T-helper 1 cell treated with Interleukin-12 subunit alpha and Interleukin-12 subunit beta and Interleukin-4 antibody, amounts not matched to agents 30 μg/mL and 1 μg/mL, for 36 hours (primary cell): ENCODE measurements at regions not wholly inside any gene's neighbourhood (a gene's known extent, or its start where the extent isn't known, plus 50 kb on each side); places are given as distances from the start of the nearest gene placed in this dataset.
"Not testable (repeated sequence)": the region's sequence is repeated elsewhere in the genome, so short reads cannot be mapped to it uniquely, and the experiment has no call there.

Experiments used
- H3K27ac Mint-ChIP-seq: one replicate; pipeline ENCODE4 v1.8.0; 2021; ENCODE audit warnings: mild to moderate bottlenecking, mixed read lengths
- H3K27me3 Mint-ChIP-seq: one replicate; pipeline ENCODE4 v1.8.0; 2021; ENCODE audit warnings: low read depth, mixed read lengths
- H3K36me3 Mint-ChIP-seq: one replicate; pipeline ENCODE4 v1.8.0; 2021; ENCODE audit warnings: low read depth, mixed read lengths
- H3K4me1 Mint-ChIP-seq: one replicate; pipeline ENCODE4 v1.8.0; 2021; ENCODE audit warnings: low read depth, mixed read lengths
- H3K4me3 Mint-ChIP-seq: one replicate; pipeline ENCODE4 v1.8.0; 2021; ENCODE audit warnings: mild to moderate bottlenecking, moderate library complexity, mixed read lengths
- H3K9me3 Mint-ChIP-seq: one replicate; pipeline ENCODE4 v1.8.0; 2021; ENCODE audit warnings: mixed read lengths

- peaks cover 27% of the 10 kb centered on the region for H3K4me1 Mint-ChIP-seq
- H3K27ac Mint-ChIP-seq = no peak overlapping the region
- no peaks in the 10 kb centered on the region for H3K27me3 Mint-ChIP-seq
- H3K36me3 Mint-ChIP-seq = peaks cover 3% of the 10 kb centered on the region
- peaks cover 3% of the 10 kb centered on the region for H3K9me3 Mint-ChIP-seq
- no peak overlapping the region for H3K4me3 Mint-ChIP-seq
Observed at GRCh38 chr20:52035498-52035897, 156.1 kb downstream of the ZFP64 start.

- Mint-ChIP-seq H3K27me3 (no peaks in the 10 kb centered on the region), H3K27ac (no peak overlapping the region), H3K9me3 (peaks cover 3% of the 10 kb centered on the region), H3K4me3 (no peak overlapping the region), H3K36me3 (peaks cover 3% of the 10 kb centered on the region), H3K4me1 (peaks cover 28% of the 10 kb centered on the region)
Observed at GRCh38 chr20:52034581-52034980, 157.0 kb downstream of the ZFP64 start.

GRCh38 chr20:52033313-52033712, 158.3 kb downstream of the ZFP64 start:
- H3K27me3 Mint-ChIP-seq = no peaks in the 10 kb centered on the region
- no peak overlapping the region for H3K4me3 Mint-ChIP-seq
- H3K36me3 Mint-ChIP-seq = peaks cover 3% of the 10 kb centered on the region
- no peak overlapping the region for H3K27ac Mint-ChIP-seq
- H3K4me1 Mint-ChIP-seq = peaks cover 28% of the 10 kb centered on the region
- H3K9me3 Mint-ChIP-seq = peaks cover 3% of the 10 kb centered on the region

- not testable (repeated sequence) for H3K36me3 Mint-ChIP-seq, H3K9me3 Mint-ChIP-seq, H3K27me3 Mint-ChIP-seq
- Mint-ChIP-seq H3K4me3 (peak overlapping the region; percentile 45), H3K4me1 (peaks cover 28% of the 10 kb centered on the region), H3K27ac (peak overlapping the region; percentile 79)
Observed at GRCh38 chr20:52032304-52032683, 159.3 kb downstream of the ZFP64 start.

GRCh38 chr20:52031563-52032303, 159.8 kb downstream of the ZFP64 start:
- H3K27ac Mint-ChIP-seq = peak overlapping the region; percentile 79

GRCh38 chr20:52031206-52031562, 160.4 kb downstream of the ZFP64 start:
- H3K4me3 Mint-ChIP-seq = no peak overlapping the region
- H3K27ac Mint-ChIP-seq = peak overlapping the region; percentile 79
- no peaks in the 10 kb centered on the region for H3K27me3 Mint-ChIP-seq

More at GRCh38 chr20:52031563-52032303, 159.8 kb downstream of the ZFP64 start:
- Mint-ChIP-seq H3K4me1 (peaks cover 28% of the 10 kb centered on the region), H3K36me3 (peaks cover 3% of the 10 kb centered on the region), H3K27me3 (no peaks in the 10 kb centered on the region), H3K4me3 (peak overlapping the region; percentile 45), H3K9me3 (peaks cover 3% of the 10 kb centered on the region)

GRCh38 chr20:52029129-52029528, 162.4 kb downstream of the ZFP64 start:
- not testable (repeated sequence) for H3K27ac Mint-ChIP-seq, H3K36me3 Mint-ChIP-seq, H3K4me3 Mint-ChIP-seq, H3K27me3 Mint-ChIP-seq, H3K9me3 Mint-ChIP-seq
- H3K4me1 Mint-ChIP-seq = peaks cover 29% of the 10 kb centered on the region

More at GRCh38 chr20:52031206-52031562, 160.4 kb downstream of the ZFP64 start:
- Mint-ChIP-seq H3K4me1 (peaks cover 28% of the 10 kb centered on the region), H3K36me3 (peaks cover 3% of the 10 kb centered on the region), H3K9me3 (peaks cover 3% of the 10 kb centered on the region)

GRCh38 chr20:52025938-52026337, 165.6 kb downstream of the ZFP64 start:
- Mint-ChIP-seq H3K27me3 (no peaks in the 10 kb centered on the region), H3K4me3 (no peak overlapping the region), H3K4me1 (peaks cover 6% of the 10 kb centered on the region), H3K9me3 (peaks cover 3% of the 10 kb centered on the region), H3K27ac (no peak overlapping the region), H3K36me3 (peaks cover 3% of the 10 kb centered on the region)

GRCh38 chr20:52019313-52019712, 172.3 kb downstream of the ZFP64 start:
- no peaks in the 10 kb centered on the region for H3K9me3 Mint-ChIP-seq
- no peaks in the 10 kb centered on the region for H3K27me3 Mint-ChIP-seq
- H3K4me1 Mint-ChIP-seq = no peaks in the 10 kb centered on the region
- H3K27ac Mint-ChIP-seq = no peak overlapping the region
- no peaks in the 10 kb centered on the region for H3K36me3 Mint-ChIP-seq
- no peak overlapping the region for H3K4me3 Mint-ChIP-seq

GRCh38 chr20:52017669-52018317, 173.8 kb downstream of the ZFP64 start:
- no peaks in the 10 kb centered on the region for H3K27me3 Mint-ChIP-seq
- no peak overlapping the region for H3K4me3 Mint-ChIP-seq
- H3K4me1 Mint-ChIP-seq = no peaks in the 10 kb centered on the region
- H3K36me3 Mint-ChIP-seq = no peaks in the 10 kb centered on the region
- H3K27ac Mint-ChIP-seq = no peak overlapping the region
- no peaks in the 10 kb centered on the region for H3K9me3 Mint-ChIP-seq

- H3K27me3 Mint-ChIP-seq = no peaks in the 10 kb centered on the region
- no peak overlapping the region for H3K27ac Mint-ChIP-seq
- no peaks in the 10 kb centered on the region for H3K36me3 Mint-ChIP-seq
- no peaks in the 10 kb centered on the region for H3K9me3 Mint-ChIP-seq
- H3K4me1 Mint-ChIP-seq = no peaks in the 10 kb centered on the region
- H3K4me3 Mint-ChIP-seq = no peak overlapping the region
Observed at GRCh38 chr20:52016022-52016421, 175.6 kb downstream of the ZFP64 start.

GRCh38 chr20:52015155-52015554, 176.4 kb downstream of the ZFP64 start:
- Mint-ChIP-seq H3K27me3 (no peaks in the 10 kb centered on the region), H3K4me1 (no peaks in the 10 kb centered on the region), H3K36me3 (no peaks in the 10 kb centered on the region), H3K4me3 (no peak overlapping the region), H3K9me3 (peaks cover 8% of the 10 kb centered on the region), H3K27ac (no peak overlapping the region)

GRCh38 chr20:52012079-52012478, 179.5 kb downstream of the ZFP64 start:
- no peak overlapping the region for H3K4me3 Mint-ChIP-seq
- no peaks in the 10 kb centered on the region for H3K27me3 Mint-ChIP-seq
- H3K27ac Mint-ChIP-seq = no peak overlapping the region
- peaks cover 9% of the 10 kb centered on the region for H3K9me3 Mint-ChIP-seq
- no peaks in the 10 kb centered on the region for H3K36me3 Mint-ChIP-seq
- H3K4me1 Mint-ChIP-seq = no peaks in the 10 kb centered on the region

GRCh38 chr20:52011093-52011492, 180.5 kb downstream of the ZFP64 start:
- Mint-ChIP-seq H3K4me3 (no peak overlapping the region), H3K9me3 (peaks cover 9% of the 10 kb centered on the region), H3K27ac (no peak overlapping the region), H3K27me3 (peaks cover 4% of the 10 kb centered on the region), H3K4me1 (no peaks in the 10 kb centered on the region), H3K36me3 (no peaks in the 10 kb centered on the region)

- Mint-ChIP-seq H3K4me1 (no peaks in the 10 kb centered on the region), H3K4me3 (no peak overlapping the region), H3K27ac (no peak overlapping the region), H3K9me3 (peaks cover 9% of the 10 kb centered on the region), H3K27me3 (peaks cover 4% of the 10 kb centered on the region), H3K36me3 (no peaks in the 10 kb centered on the region)
Observed at GRCh38 chr20:52010541-52010940, 181.0 kb downstream of the ZFP64 start.
